Naive thymus-derived CD4-positive, alpha-beta T cell (primary cell): ENCODE measurements at regions not wholly inside any gene's neighbourhood (a gene's known extent, or its start where the extent isn't known, plus 50 kb on each side); places are given as distances from the start of the nearest gene placed in this dataset.

Experiments
- ATAC-seq: fragments of 150-1000 bp; cut with Tn5 transposase; 2 replicates; pipeline ENCODE4 v1.10.0; 2021; ENCODE audit warnings: mild to moderate bottlenecking, moderate library complexity
- CTCF ChIA-PET: fragments of 350-600 bp; sonication (Branson Sonifier 250); formaldehyde crosslinking; loops from one replicate; lab custom pipeline; 2021; ENCODE audit warnings: antibody characterized with exemption; lab: Charles Lee
- POLR2A ChIA-PET: fragments of 350-600 bp; sonication (Branson Sonifier 250); formaldehyde crosslinking; loops from one replicate; lab custom pipeline; 2021; ENCODE audit warnings: antibody characterized with exemption, inconsistent platforms; lab: Charles Lee
- DNase-seq, 9 donors: peaks; one replicate each; pipeline versions ENCODE4 v3.0.0 to v3.0.0-alpha.2; 2020 to 2022; ENCODE audit warnings: mixed read lengths in 1 of 9
- H3K27ac ChIP-seq: one replicate; pipeline ENCODE4 v1.7.0; 2013; ENCODE audit warnings: mild to moderate bottlenecking, low read depth, low read length, moderate library complexity
- H3K27me3 ChIP-seq, 2 donors: one replicate each; pipeline ENCODE4 v1.7.0; 2013; ENCODE audit warnings: low read length in 2 of 2, mild to moderate bottlenecking in 2 of 2, moderate library complexity in 2 of 2; ENCODE audit not compliant: control insufficient read depth in 2 of 2, insufficient read depth in 2 of 2
- H3K36me3 ChIP-seq, 3 experiments: 1 replicate in 2 of 3; 2 replicates in 1 of 3; pipeline ENCODE4 v1.7.0; 2013; ENCODE audit warnings: low read length in 3 of 3, mild to moderate bottlenecking in 3 of 3, moderate library complexity in 1 of 3; ENCODE audit not compliant: insufficient read depth in 3 of 3, control insufficient read depth in 2 of 3
- H3K4me1 ChIP-seq, 2 donors: one replicate each; pipeline ENCODE4 v1.7.0; 2013; ENCODE audit warnings: low read length in 2 of 2, mild to moderate bottlenecking in 2 of 2, moderate library complexity in 1 of 2; ENCODE audit not compliant: control insufficient read depth in 2 of 2, insufficient read depth in 2 of 2
- H3K4me3 ChIP-seq: 2 replicates; pipeline ENCODE4 v1.7.0; 2013; ENCODE audit warnings: mild to moderate bottlenecking, low read length
- H3K9me3 ChIP-seq, 3 experiments: 1 replicate in 2 of 3; 2 replicates in 1 of 3; pipeline ENCODE4 v1.7.0; 2013; ENCODE audit warnings: low read length in 3 of 3; ENCODE audit not compliant: control insufficient read depth in 2 of 3
- H3K27ac Mint-ChIP-seq, 9 donors: one replicate each; pipeline ENCODE4 v1.8.0; 2020 to 2022; ENCODE audit warnings: mixed read lengths in 9 of 9, mild to moderate bottlenecking in 8 of 9, moderate library complexity in 5 of 9, inconsistent platforms in 2 of 9
- H3K27me3 Mint-ChIP-seq, 5 donors: one replicate each; pipeline ENCODE4 v1.8.0; 2021 to 2022; ENCODE audit warnings: mixed read lengths in 5 of 5, mild to moderate bottlenecking in 1 of 5
- H3K36me3 Mint-ChIP-seq, 5 donors: one replicate each; pipeline ENCODE4 v1.8.0; 2020 to 2022; ENCODE audit warnings: mixed read lengths in 5 of 5, mild to moderate bottlenecking in 3 of 5, inconsistent platforms in 1 of 5
- H3K4me1 Mint-ChIP-seq, 7 donors: one replicate each; pipeline ENCODE4 v1.8.0; 2020 to 2022; ENCODE audit warnings: mixed read lengths in 7 of 7, mild to moderate bottlenecking in 3 of 7, inconsistent platforms in 1 of 7
- H3K4me3 Mint-ChIP-seq, 10 donors: one replicate each; pipeline ENCODE4 v1.8.0; 2020 to 2022; ENCODE audit warnings: mild to moderate bottlenecking in 10 of 10, mixed read lengths in 10 of 10, moderate library complexity in 6 of 10, inconsistent platforms in 2 of 10
- H3K9me3 Mint-ChIP-seq, 11 donors: one replicate each; pipeline ENCODE4 v1.8.0; 2020 to 2022; ENCODE audit warnings: mixed read lengths in 11 of 11, mild to moderate bottlenecking in 4 of 11, inconsistent platforms in 1 of 11, moderate library complexity in 1 of 11
- intact Hi-C, 2 donors: fragments of 100-400 bp; cut with micrococcal nuclease; formaldehyde crosslinking; loops; one replicate each; pipeline ENCODE4 v1.15.1; 2023

DNA sequence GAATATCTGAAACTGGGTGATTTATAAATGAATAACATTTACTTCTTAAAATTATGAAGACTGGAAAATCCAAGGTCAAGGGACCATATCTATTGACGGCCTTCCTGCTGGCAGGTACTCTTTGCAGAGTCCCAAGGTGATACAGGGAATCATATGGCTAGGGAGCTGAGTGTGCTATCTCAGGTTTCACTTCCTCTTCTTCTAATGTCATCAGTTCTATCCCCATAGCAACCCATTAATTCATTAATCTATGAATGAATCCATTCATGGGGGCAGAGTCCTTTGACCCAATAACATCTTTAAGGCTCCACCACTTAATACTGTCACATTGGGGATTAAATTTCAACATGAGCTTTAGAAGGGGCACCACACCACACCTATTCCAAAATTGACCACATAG is 772.0 kb downstream of the HACE1 start:
- H3K27me3 ChIP-seq = no peaks in the 10 kb centered on the region
- no peak overlapping the region for H3K27ac ChIP-seq
- H3K4me1 ChIP-seq = no peaks in the 10 kb centered on the region
- no peaks in the 10 kb centered on the region for H3K4me1 Mint-ChIP-seq
- CTCF ChIA-PET = no interaction called here
- intact Hi-C loops = no loop called here
- H3K27ac Mint-ChIP-seq = no peak overlapping the region
- DNase-seq (no peak), ATAC-seq (no peak)
- no peaks in the 10 kb centered on the region for H3K36me3 Mint-ChIP-seq
- no peak overlapping the region for H3K4me3 ChIP-seq
- H3K36me3 ChIP-seq = no peaks in the 10 kb centered on the region
- H3K27me3 Mint-ChIP-seq = no peaks in the 10 kb centered on the region
- peaks cover 0 to 6% (median 3%) of the 10 kb centered on the region in 11 donors for H3K9me3 Mint-ChIP-seq
- no peak overlapping the region for H3K4me3 Mint-ChIP-seq
- POLR2A ChIA-PET = no interaction called here
- H3K9me3 ChIP-seq = no peaks in the 10 kb centered on the region

DNA sequence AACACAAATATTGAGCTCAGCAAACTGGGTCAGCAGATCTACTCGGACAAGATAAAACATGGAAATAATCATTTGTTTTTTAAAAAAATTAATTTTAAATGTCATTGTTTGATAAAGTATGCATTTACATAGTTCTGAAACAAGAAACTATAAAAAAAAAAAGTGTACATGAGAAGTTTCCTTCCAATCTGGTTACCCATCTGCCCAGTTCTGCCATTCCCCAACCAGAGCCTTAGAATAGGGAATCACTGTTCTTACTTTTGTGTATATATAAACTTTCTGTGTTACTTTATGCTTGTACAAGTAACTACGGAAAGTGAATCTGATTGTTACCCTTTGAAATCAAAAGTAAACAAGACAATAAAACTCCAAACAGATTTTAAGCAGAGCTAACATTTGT is 791.4 kb downstream of the HACE1 start:
- H3K4me3 ChIP-seq = no peak overlapping the region
- peaks cover 0 to 2% (median 0%) of the 10 kb centered on the region in 7 donors for H3K4me1 Mint-ChIP-seq
- intact Hi-C loops = no loop called here
- H3K36me3 ChIP-seq = no peaks in the 10 kb centered on the region
- no peak overlapping the region for H3K27ac Mint-ChIP-seq
- no peak for DNase-seq
- no peak for ATAC-seq
- H3K9me3 ChIP-seq = no peaks in the 10 kb centered on the region
- no peaks in the 10 kb centered on the region for H3K27me3 ChIP-seq
- H3K9me3 Mint-ChIP-seq = peaks cover 0 to 15% (median 0%) of the 10 kb centered on the region in 11 donors
- no peak overlapping the region for H3K4me3 Mint-ChIP-seq
- no peak overlapping the region for H3K27ac ChIP-seq
- H3K27me3 Mint-ChIP-seq = no peaks in the 10 kb centered on the region
- H3K4me1 ChIP-seq = no peaks in the 10 kb centered on the region
- ChIA-PET CTCF (no interaction called here), POLR2A (no interaction called here)
- H3K36me3 Mint-ChIP-seq = no peaks in the 10 kb centered on the region

DNA sequence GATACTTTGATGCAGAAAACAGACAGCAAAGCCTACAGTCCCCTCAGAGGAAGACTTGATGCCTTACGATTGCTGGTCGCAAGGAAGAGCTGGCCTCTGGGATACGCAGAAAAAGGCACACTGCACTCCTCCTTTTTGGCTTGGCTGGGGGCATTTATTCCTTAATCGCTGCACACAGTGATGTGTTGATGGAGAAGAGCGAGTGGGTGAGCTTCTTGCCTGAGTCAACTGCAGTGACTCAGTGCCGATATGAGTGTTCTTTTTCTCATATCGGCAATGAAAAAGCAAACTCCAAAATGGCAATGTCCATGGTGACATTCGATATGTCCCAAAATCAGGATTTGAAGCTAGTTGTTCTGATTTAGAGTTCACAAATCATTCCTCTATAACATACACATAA is 794.8 kb downstream of the HACE1 start:
- no peaks in the 10 kb centered on the region for H3K36me3 ChIP-seq
- POLR2A ChIA-PET = no interaction called here

DNA sequence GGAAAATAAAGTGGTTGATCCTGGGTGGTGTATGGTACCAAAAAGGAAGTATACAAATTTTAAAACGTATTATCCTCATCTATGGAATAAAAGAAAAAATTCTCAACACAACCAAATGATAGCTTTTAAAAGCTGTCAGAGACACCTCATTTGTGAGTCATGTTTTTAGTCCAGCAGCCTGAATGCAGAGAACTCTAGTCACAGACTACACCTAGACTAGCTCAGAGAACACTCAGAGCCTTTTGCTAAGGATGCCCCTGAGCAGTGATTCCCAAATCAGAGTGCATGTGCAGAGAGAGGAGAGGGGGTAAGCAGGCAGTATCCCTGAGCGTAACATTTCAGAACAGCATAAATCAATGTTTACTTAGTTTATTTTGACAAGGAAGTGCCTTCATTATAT is 809.3 kb downstream of the HACE1 start:
- H3K4me3 Mint-ChIP-seq = no peak overlapping the region
- ChIA-PET CTCF (no interaction called here), POLR2A (no interaction called here)
- DNase-seq = no peak
- no peak overlapping the region for H3K4me3 ChIP-seq
- ATAC-seq = no peak
- H3K4me1 Mint-ChIP-seq = no peaks in the 10 kb centered on the region
- intact Hi-C loops = no loop called here
- H3K9me3 ChIP-seq = no peaks in the 10 kb centered on the region
- no peak overlapping the region for H3K27ac ChIP-seq
- H3K9me3 Mint-ChIP-seq = peaks cover 0 to 13% (median 0%) of the 10 kb centered on the region in 11 donors
- H3K36me3 ChIP-seq = no peaks in the 10 kb centered on the region
- no peaks in the 10 kb centered on the region for H3K36me3 Mint-ChIP-seq
- H3K27ac Mint-ChIP-seq = no peak overlapping the region
- no peaks in the 10 kb centered on the region for H3K4me1 ChIP-seq
- no peaks in the 10 kb centered on the region for H3K27me3 Mint-ChIP-seq
- no peaks in the 10 kb centered on the region for H3K27me3 ChIP-seq

More for the DNA sequence above, 794.8 kb downstream of the HACE1 start:
- peaks cover 0 to 2% (median 0%) of the 10 kb centered on the region in 3 experiments for H3K9me3 ChIP-seq
- H3K36me3 Mint-ChIP-seq = no peaks in the 10 kb centered on the region
- DNase-seq = no peak
- no peak overlapping the region for H3K27ac ChIP-seq
- H3K4me3 Mint-ChIP-seq = no peak overlapping the region
- H3K4me1 ChIP-seq = no peaks in the 10 kb centered on the region
- ATAC-seq = no peak
- no peak overlapping the region for H3K4me3 ChIP-seq
- H3K27me3 ChIP-seq = no peaks in the 10 kb centered on the region
- H3K9me3 Mint-ChIP-seq = peaks cover 0 to 22% (median 2%) of the 10 kb centered on the region in 11 donors
- H3K27me3 Mint-ChIP-seq = no peaks in the 10 kb centered on the region
- no peak overlapping the region for H3K27ac Mint-ChIP-seq
- intact Hi-C loops = no loop called here
- CTCF ChIA-PET = no interaction called here
- H3K4me1 Mint-ChIP-seq = peaks cover 0 to 2% (median 0%) of the 10 kb centered on the region in 7 donors

DNA sequence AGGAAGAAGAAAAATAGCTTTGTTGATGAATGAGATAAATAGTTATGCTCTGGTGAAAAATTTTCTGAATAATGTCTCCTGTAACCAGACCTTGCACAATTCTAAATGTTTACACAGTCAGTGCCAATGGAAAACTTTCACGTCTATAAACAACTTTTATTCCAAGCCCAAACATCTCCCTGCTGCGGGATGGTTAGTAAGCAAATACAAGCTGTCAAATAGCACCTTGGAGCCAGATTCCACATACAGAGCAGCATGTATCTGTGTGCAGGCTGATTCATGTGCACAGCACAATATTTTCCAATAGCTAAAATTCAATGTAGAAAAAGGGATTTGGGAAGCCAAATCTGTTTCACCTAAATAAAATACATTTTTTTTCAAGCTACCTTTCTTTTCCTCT is 813.3 kb downstream of the HACE1 start:
- H3K4me1 Mint-ChIP-seq = no peaks in the 10 kb centered on the region
- ChIA-PET CTCF (no interaction called here), POLR2A (no interaction called here)
- ATAC-seq (no peak), DNase-seq (no peak)
- no peaks in the 10 kb centered on the region for H3K36me3 ChIP-seq
- intact Hi-C loops = no loop called here
- H3K27ac ChIP-seq = no peak overlapping the region
- H3K4me3 ChIP-seq = no peak overlapping the region
- H3K27ac Mint-ChIP-seq = no peak overlapping the region
- no peaks in the 10 kb centered on the region for H3K27me3 ChIP-seq
- H3K4me1 ChIP-seq = no peaks in the 10 kb centered on the region
- no peaks in the 10 kb centered on the region for H3K27me3 Mint-ChIP-seq
- no peak overlapping the region for H3K4me3 Mint-ChIP-seq
- H3K36me3 Mint-ChIP-seq = no peaks in the 10 kb centered on the region
- H3K9me3 Mint-ChIP-seq = peaks cover 0 to 17% (median 6%) of the 10 kb centered on the region in 11 donors
- no peaks in the 10 kb centered on the region for H3K9me3 ChIP-seq

DNA sequence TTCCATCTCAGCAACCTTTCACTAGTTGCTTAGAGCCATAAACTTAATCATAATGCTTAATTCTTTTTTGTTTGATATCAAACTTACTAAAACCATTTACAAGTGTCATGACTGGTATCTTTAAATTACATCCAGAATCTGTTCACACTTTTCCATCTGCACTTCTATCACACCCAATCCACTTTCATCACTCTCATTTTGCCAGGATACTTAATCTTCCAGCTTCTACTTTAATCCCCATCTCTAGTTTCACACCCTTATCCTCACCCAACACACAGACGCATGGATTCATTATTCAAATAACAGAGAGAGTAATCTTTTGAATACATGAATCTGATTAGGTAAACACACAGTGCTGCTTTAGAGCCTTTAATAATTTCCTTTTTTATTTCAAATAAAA is 828.4 kb downstream of the HACE1 start:
- intact Hi-C loops = no loop called here
- Mint-ChIP-seq H3K36me3 (no peaks in the 10 kb centered on the region), H3K4me1 (no peaks in the 10 kb centered on the region), H3K9me3 (no peaks in the 10 kb centered on the region), H3K27me3 (no peaks in the 10 kb centered on the region), H3K4me3 (no peak overlapping the region), H3K27ac (no peak overlapping the region)
- ATAC-seq = no peak
- Histone ChIP-seq H3K4me3 (no peak overlapping the region), H3K4me1 (no peaks in the 10 kb centered on the region), H3K9me3 (no peaks in the 10 kb centered on the region), H3K27ac (no peak overlapping the region), H3K36me3 (no peaks in the 10 kb centered on the region), H3K27me3 (no peaks in the 10 kb centered on the region)
- CTCF ChIA-PET = no interaction called here
- POLR2A ChIA-PET = no interaction called here
- DNase-seq = no peak

DNA sequence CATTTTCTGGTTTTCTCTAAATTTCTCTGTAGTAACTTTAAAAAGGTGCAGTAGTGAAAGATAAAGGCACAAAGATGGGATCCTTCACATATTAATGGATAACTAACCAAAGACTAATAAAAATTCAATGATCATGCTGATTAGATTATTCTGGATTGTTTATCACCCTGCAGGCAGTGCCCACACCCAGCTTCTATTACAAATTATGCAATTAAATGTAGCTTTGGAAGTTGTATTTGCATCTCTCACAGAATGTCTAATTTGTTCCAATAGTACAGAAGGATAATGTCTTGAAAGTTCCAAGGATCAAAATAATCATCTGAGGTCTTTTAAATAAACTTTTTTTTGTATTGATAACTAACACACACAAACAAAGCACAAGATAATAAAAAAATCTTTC is 837.6 kb downstream of the HACE1 start:
- H3K36me3 Mint-ChIP-seq = no peaks in the 10 kb centered on the region
- no peak overlapping the region for H3K4me3 ChIP-seq
- H3K9me3 Mint-ChIP-seq = peaks cover 0 to 4% (median 0%) of the 10 kb centered on the region in 11 donors
- H3K4me1 Mint-ChIP-seq = no peaks in the 10 kb centered on the region
- H3K27ac Mint-ChIP-seq = no peak overlapping the region
- no peak for ATAC-seq
- no peak overlapping the region for H3K4me3 Mint-ChIP-seq
- no peaks in the 10 kb centered on the region for H3K27me3 Mint-ChIP-seq
- POLR2A ChIA-PET = no interaction called here
- intact Hi-C loops = no loop called here
- DNase-seq = no peak
- CTCF ChIA-PET = no interaction called here
- no peaks in the 10 kb centered on the region for H3K27me3 ChIP-seq
- no peaks in the 10 kb centered on the region for H3K4me1 ChIP-seq
- H3K27ac ChIP-seq = no peak overlapping the region
- no peaks in the 10 kb centered on the region for H3K9me3 ChIP-seq
- no peaks in the 10 kb centered on the region for H3K36me3 ChIP-seq
